Lower leg skin (tissue), 3 donors: ENCODE measurements at regions not wholly inside any gene's neighbourhood (a gene's known extent, or its start where the extent isn't known, plus 50 kb on each side); places are given as distances from the start of the nearest gene placed in this dataset.

Experiments used
- POLR2A ChIP-seq, 2 donors: fragments of 450-650 bp; IDR thresholded peaks; one replicate each; pipeline ENCODE4 v1.6.1; 2016 to 2017; ENCODE audit warnings: antibody characterized with exemption in 2 of 2, mild to moderate bottlenecking in 1 of 2, moderate library complexity in 1 of 2
- TF ChIP-seq, protein P1 (sequence below), 3 donors: fragments of 450-650 bp; IDR thresholded peaks; one replicate each; pipeline ENCODE4 v1.5.1; 2016; ENCODE audit warnings: antibody characterized with exemption in 3 of 3, mild to moderate bottlenecking in 3 of 3, moderate library complexity in 2 of 3

DNA sequence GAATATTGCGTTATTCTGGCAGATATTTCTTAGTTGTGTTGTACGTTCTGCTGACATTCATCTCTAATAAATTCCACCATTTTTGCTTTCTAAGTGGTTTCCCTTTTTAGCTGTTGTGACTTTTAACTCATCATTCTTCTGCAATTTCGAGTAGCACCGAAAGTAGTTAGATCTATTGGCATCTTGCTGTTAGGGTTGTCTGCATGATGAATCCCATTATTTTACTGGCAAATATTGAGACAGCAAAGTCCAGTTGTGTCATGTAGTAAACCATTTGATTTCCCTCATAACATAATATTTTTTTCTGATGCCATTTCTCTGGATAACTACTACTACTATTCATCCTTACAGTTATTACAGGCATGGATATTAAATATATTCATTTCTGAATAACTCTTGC lies 143.9 kb downstream of the SLITRK1 start:
- TF ChIP-seq, protein P1, sequence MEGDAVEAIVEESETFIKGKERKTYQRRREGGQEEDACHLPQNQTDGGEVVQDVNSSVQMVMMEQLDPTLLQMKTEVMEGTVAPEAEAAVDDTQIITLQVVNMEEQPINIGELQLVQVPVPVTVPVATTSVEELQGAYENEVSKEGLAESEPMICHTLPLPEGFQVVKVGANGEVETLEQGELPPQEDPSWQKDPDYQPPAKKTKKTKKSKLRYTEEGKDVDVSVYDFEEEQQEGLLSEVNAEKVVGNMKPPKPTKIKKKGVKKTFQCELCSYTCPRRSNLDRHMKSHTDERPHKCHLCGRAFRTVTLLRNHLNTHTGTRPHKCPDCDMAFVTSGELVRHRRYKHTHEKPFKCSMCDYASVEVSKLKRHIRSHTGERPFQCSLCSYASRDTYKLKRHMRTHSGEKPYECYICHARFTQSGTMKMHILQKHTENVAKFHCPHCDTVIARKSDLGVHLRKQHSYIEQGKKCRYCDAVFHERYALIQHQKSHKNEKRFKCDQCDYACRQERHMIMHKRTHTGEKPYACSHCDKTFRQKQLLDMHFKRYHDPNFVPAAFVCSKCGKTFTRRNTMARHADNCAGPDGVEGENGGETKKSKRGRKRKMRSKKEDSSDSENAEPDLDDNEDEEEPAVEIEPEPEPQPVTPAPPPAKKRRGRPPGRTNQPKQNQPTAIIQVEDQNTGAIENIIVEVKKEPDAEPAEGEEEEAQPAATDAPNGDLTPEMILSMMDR (IDR thresholded peaks at IDR 0.05) = no peak
- TF ChIP-seq POLR2A (IDR thresholded peaks at IDR 0.05) = no peak
